ENCODE measurements at regions not wholly inside any gene's neighbourhood (a gene's known extent, or its start where the extent isn't known, plus 50 kb on each side); places are given as distances from the start of the nearest gene placed in this dataset.

GRCh38 chr4:17038510-17039176 lies 140.2 kb upstream of the LDB2 start:
- H3K4me3 ChIP-seq (replicated peaks; ENCODE audit: low read depth, low read length) = no peak overlapping the region
- DNase-seq (ENCODE audit: low read depth) = peak; percentile 29
- no peak for TF ChIP-seq CTCF (IDR thresholded peaks at IDR 0.05; ENCODE audit: low read length, missing control alignments)

GRCh38 chr4:17033768-17034181 lies 135.3 kb upstream of the LDB2 start:
- DNase-seq (ENCODE audit: low read depth) = peak; percentile 11
- no peak for TF ChIP-seq CTCF (IDR thresholded peaks at IDR 0.05; ENCODE audit: low read length, missing control alignments)
- no peak overlapping the region for H3K4me3 ChIP-seq (replicated peaks; ENCODE audit: low read depth, low read length)

- TF ChIP-seq CTCF (IDR thresholded peaks at IDR 0.05; ENCODE audit: low read length, missing control alignments) = no peak
- no peak for DNase-seq (ENCODE audit: low read depth)
- H3K4me3 ChIP-seq (replicated peaks; ENCODE audit: low read depth, low read length) = no peak overlapping the region
These were observed 134.8 kb upstream of the LDB2 start for GRCh38 chr4:17033025-17033767.

GRCh38 chr4:17030543-17030942 lies 132.1 kb upstream of the LDB2 start:
- H3K4me3 ChIP-seq (replicated peaks; ENCODE audit: low read depth, low read length) = no peak overlapping the region
- DNase-seq (ENCODE audit: low read depth) = peak; percentile 92

GRCh38 chr4:17029964-17030363 lies 131.5 kb upstream of the LDB2 start:
- H3K4me3 ChIP-seq (replicated peaks; ENCODE audit: low read depth, low read length) = no peak overlapping the region
- no peak for DNase-seq (ENCODE audit: low read depth)
- TF ChIP-seq CTCF (IDR thresholded peaks at IDR 0.05; ENCODE audit: low read length, missing control alignments) = no peak

More at GRCh38 chr4:17030543-17030942, 132.1 kb upstream of the LDB2 start:
- no peak for TF ChIP-seq CTCF (IDR thresholded peaks at IDR 0.05; ENCODE audit: low read length, missing control alignments)

- no peak for DNase-seq (ENCODE audit: low read depth)
- H3K4me3 ChIP-seq (replicated peaks; ENCODE audit: low read depth, low read length) = no peak overlapping the region
- TF ChIP-seq CTCF (IDR thresholded peaks at IDR 0.05; ENCODE audit: low read length, missing control alignments) = no peak
These were observed 131.0 kb upstream of the LDB2 start for GRCh38 chr4:17029432-17029831.

All from fibroblast of pulmonary artery (primary cell).